ENCODE measurements at regions not wholly inside any gene's neighbourhood (a gene's known extent, or its start where the extent isn't known, plus 50 kb on each side); places are given as distances from the start of the nearest gene placed in this dataset.
"Not testable (repeated sequence)": the region's sequence is repeated elsewhere in the genome, so short reads cannot be mapped to it uniquely, and the experiment has no call there.

GRCh38 chr1:146305442-146305841 is 76.6 kb upstream of the NOTCH2NLA start:
- H3K9me3 ChIP-seq (ENCODE audit: low read length); H3K79me2 ChIP-seq (ENCODE audit: low read length); H3K4me3 ChIP-seq (ENCODE audit: low read length); H2AFZ ChIP-seq (ENCODE audit: low read length); H3K9ac ChIP-seq (ENCODE audit: low read length); H3F3A ChIP-seq (ENCODE audit: low read length, unreplicated experiment); H3K36me3 ChIP-seq (ENCODE audit: low read depth, low read length); H3K4me1 ChIP-seq (ENCODE audit: insufficient read depth, low read length); H4K20me1 ChIP-seq (ENCODE audit: low read length); POLR2A ChIA-PET (ENCODE audit: unreplicated experiment); intact Hi-C loops (cut with micrococcal nuclease); H3K27ac ChIP-seq (ENCODE audit: low read length); BruUV-seq (replicated peaks); H3K9me2 ChIP-seq (replicated peaks; ENCODE audit: low read length); H3K4me2 ChIP-seq (ENCODE audit: low read length); DNase-seq; H3K27me3 ChIP-seq (ENCODE audit: low read length); CTCF ChIA-PET: not testable (repeated sequence)
- peak; percentile 76 for ATAC-seq

GRCh38 chr1:146298575-146298897 is 69.7 kb upstream of the NOTCH2NLA start:
- H2AFZ ChIP-seq (ENCODE audit: low read length); H3K27me3 ChIP-seq (ENCODE audit: low read length); H3K4me3 ChIP-seq (ENCODE audit: low read length); H3K27ac ChIP-seq (ENCODE audit: low read length); H3K9me3 ChIP-seq (ENCODE audit: low read length); H3K36me3 ChIP-seq (ENCODE audit: low read depth, low read length); H3K9ac ChIP-seq (ENCODE audit: low read length); BruUV-seq (replicated peaks); CTCF ChIA-PET; intact Hi-C loops (cut with micrococcal nuclease); H3K9me2 ChIP-seq (replicated peaks; ENCODE audit: low read length); H4K20me1 ChIP-seq (ENCODE audit: low read length); H3K4me2 ChIP-seq (ENCODE audit: low read length); H3K79me2 ChIP-seq (ENCODE audit: low read length); POLR2A ChIA-PET (ENCODE audit: unreplicated experiment); H3K4me1 ChIP-seq (ENCODE audit: insufficient read depth, low read length); DNase-seq; H3F3A ChIP-seq (ENCODE audit: low read length, unreplicated experiment): not testable (repeated sequence)
- ATAC-seq, result peak; percentile 91

- H3K4me3 ChIP-seq (ENCODE audit: low read length); H3K27ac ChIP-seq (ENCODE audit: low read length); H3F3A ChIP-seq (ENCODE audit: low read length, unreplicated experiment); H3K36me3 ChIP-seq (ENCODE audit: low read depth, low read length); CTCF ChIA-PET; H3K9me2 ChIP-seq (replicated peaks; ENCODE audit: low read length); H3K27me3 ChIP-seq (ENCODE audit: low read length); intact Hi-C loops (cut with micrococcal nuclease); H2AFZ ChIP-seq (ENCODE audit: low read length); POLR2A ChIA-PET (ENCODE audit: unreplicated experiment); H3K4me2 ChIP-seq (ENCODE audit: low read length); DNase-seq; H3K9ac ChIP-seq (ENCODE audit: low read length); H3K4me1 ChIP-seq (ENCODE audit: insufficient read depth, low read length); H4K20me1 ChIP-seq (ENCODE audit: low read length); H3K9me3 ChIP-seq (ENCODE audit: low read length); BruUV-seq (replicated peaks); H3K79me2 ChIP-seq (ENCODE audit: low read length): not testable (repeated sequence)
- ATAC-seq, result peak; percentile 61
Measured at GRCh38 chr1:146297781-146298574, 69.2 kb upstream of the NOTCH2NLA start.

GRCh38 chr1:146292940-146293936 is 64.4 kb upstream of the NOTCH2NLA start:
- intact Hi-C loops (cut with micrococcal nuclease); CTCF ChIA-PET; H3K27me3 ChIP-seq (ENCODE audit: low read length); H3K9me2 ChIP-seq (replicated peaks; ENCODE audit: low read length); H2AFZ ChIP-seq (ENCODE audit: low read length); H3K4me2 ChIP-seq (ENCODE audit: low read length); H3K4me3 ChIP-seq (ENCODE audit: low read length); DNase-seq; BruUV-seq (replicated peaks); H3K27ac ChIP-seq (ENCODE audit: low read length); H4K20me1 ChIP-seq (ENCODE audit: low read length); POLR2A ChIA-PET (ENCODE audit: unreplicated experiment); H3K36me3 ChIP-seq (ENCODE audit: low read depth, low read length); H3F3A ChIP-seq (ENCODE audit: low read length, unreplicated experiment); H3K79me2 ChIP-seq (ENCODE audit: low read length); H3K9ac ChIP-seq (ENCODE audit: low read length); H3K4me1 ChIP-seq (ENCODE audit: insufficient read depth, low read length); H3K9me3 ChIP-seq (ENCODE audit: low read length): not testable (repeated sequence)
- peak; percentile 19 for ATAC-seq

GRCh38 chr1:146292424-146292823 is 63.6 kb upstream of the NOTCH2NLA start:
- H3K4me1 ChIP-seq (ENCODE audit: insufficient read depth, low read length); intact Hi-C loops (cut with micrococcal nuclease); H3K4me3 ChIP-seq (ENCODE audit: low read length); H4K20me1 ChIP-seq (ENCODE audit: low read length); ATAC-seq; H3K27ac ChIP-seq (ENCODE audit: low read length); DNase-seq; POLR2A ChIA-PET (ENCODE audit: unreplicated experiment); CTCF ChIA-PET; H2AFZ ChIP-seq (ENCODE audit: low read length); H3K27me3 ChIP-seq (ENCODE audit: low read length); H3K9me2 ChIP-seq (replicated peaks; ENCODE audit: low read length); H3K9me3 ChIP-seq (ENCODE audit: low read length); H3F3A ChIP-seq (ENCODE audit: low read length, unreplicated experiment); H3K36me3 ChIP-seq (ENCODE audit: low read depth, low read length); H3K4me2 ChIP-seq (ENCODE audit: low read length); H3K79me2 ChIP-seq (ENCODE audit: low read length); BruUV-seq (replicated peaks); H3K9ac ChIP-seq (ENCODE audit: low read length): not testable (repeated sequence)

GRCh38 chr1:146287881-146288280 is 59.1 kb upstream of the NOTCH2NLA start:
- H3K4me2 ChIP-seq (ENCODE audit: low read length); BruUV-seq (replicated peaks): not testable (repeated sequence)

More at GRCh38 chr1:146287881-146288280, 59.1 kb upstream of the NOTCH2NLA start:
- H3K4me3 ChIP-seq (ENCODE audit: low read length); H3K9ac ChIP-seq (ENCODE audit: low read length); POLR2A ChIA-PET (ENCODE audit: unreplicated experiment); H4K20me1 ChIP-seq (ENCODE audit: low read length); H3K4me1 ChIP-seq (ENCODE audit: insufficient read depth, low read length); H3K9me2 ChIP-seq (replicated peaks; ENCODE audit: low read length); H3K9me3 ChIP-seq (ENCODE audit: low read length); H3F3A ChIP-seq (ENCODE audit: low read length, unreplicated experiment); CTCF ChIA-PET; H3K79me2 ChIP-seq (ENCODE audit: low read length); H2AFZ ChIP-seq (ENCODE audit: low read length); ATAC-seq; H3K27me3 ChIP-seq (ENCODE audit: low read length); DNase-seq; intact Hi-C loops (cut with micrococcal nuclease); H3K36me3 ChIP-seq (ENCODE audit: low read depth, low read length); H3K27ac ChIP-seq (ENCODE audit: low read length): not testable (repeated sequence)

All from PC-3 (cell line).